HG03378 (cell line): ENCODE measurements at regions not wholly inside any gene's neighbourhood (a gene's known extent, or its start where the extent isn't known, plus 50 kb on each side); places are given as distances from the start of the nearest gene placed in this dataset.

ENCODE experiments used
- ATAC-seq: cut with Tn5 transposase; IDR thresholded peaks from one replicate; pipeline ENCODE4 v1.9.1; 2021; ENCODE audit warnings: mild to moderate bottlenecking, moderate library complexity; ENCODE audit not compliant: unreplicated experiment

DNA sequence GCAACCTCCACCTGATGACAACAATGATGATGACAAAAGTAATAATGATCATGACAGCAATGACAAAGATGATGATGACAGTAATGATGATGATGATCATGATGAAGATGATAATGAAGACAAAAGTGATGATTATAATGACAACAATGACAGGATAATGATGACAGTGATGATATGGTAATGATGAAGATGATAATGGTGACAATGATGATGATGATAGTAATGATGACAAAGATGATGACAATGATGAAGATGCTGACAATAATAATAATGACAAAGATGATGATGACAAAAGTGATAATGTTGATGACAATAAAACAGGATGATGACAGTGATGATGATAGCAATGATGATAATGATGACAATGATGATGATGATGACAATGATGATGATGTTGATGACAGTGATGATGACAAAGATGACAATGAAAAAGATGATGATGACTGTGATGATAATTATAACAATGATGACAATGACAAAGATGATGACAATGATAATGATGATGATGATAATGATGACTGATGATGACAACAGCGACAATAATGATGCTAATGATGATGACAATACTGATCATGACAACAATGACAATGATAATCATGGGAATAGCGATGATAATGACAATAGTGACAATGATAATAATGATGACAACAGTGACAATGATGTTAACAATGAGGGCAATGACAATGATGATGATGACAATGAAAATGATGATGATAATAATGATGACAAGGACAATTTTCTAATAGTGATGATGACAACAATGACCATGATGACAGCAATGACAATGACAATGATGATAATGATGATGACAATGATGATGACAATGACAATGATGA lies 1106.5 kb upstream of the AUTS2 start:
- no peak for ATAC-seq

DNA sequence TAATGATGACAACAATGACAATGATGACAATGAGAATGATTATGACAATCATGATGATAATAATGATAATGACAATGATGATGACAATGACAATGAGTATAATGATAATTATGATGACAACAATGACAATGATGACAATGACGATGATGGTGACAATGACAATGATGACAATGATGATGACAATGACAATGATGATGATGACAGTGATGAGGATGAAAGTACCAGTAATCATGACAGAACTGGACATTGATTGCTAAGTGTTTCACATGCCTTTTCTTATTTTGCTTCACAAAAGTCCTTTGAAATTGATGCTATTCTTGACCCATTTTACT lies 1106.0 kb upstream of the AUTS2 start:
- ATAC-seq: no peak

DNA sequence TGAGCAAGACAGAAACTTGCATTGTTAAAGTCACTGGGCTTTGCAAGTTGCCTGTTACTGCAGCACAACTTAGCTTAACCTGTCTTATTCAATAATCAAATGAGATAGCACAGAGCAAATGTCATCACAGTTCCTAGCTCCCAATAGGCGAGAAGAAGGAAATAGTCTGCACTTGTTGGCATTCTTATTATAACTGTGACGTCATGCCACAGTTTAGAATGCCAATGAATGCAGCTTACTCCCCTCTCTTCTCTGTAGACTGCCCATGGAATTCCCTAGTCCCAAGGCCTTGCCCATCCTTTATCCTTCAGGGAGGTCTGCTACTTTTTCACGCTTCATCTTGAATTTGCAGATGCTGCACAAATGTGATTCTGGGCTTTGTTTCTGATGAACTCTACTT lies 1094.9 kb upstream of the AUTS2 start:
- no peak for ATAC-seq

DNA sequence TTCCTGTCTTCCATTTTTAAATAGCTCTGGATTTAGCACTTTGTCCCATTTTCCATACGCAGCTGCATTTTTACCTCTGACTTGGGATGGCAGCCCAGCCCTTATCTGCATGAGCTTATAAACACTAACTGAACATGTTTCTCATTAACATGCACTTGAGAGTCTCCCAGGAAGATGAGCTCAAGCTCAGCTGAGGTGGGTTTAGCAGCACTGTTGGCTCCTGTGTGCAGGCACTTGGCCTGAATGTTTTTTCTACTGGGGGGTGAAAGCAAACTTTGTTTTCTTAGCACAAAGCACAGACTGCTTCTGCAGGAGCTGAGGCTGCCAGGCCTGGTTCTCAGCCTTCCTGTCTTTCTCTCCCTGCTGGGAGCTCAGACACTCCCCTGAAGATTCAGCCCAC lies 1093.6 kb upstream of the AUTS2 start:
- no peak for ATAC-seq

DNA sequence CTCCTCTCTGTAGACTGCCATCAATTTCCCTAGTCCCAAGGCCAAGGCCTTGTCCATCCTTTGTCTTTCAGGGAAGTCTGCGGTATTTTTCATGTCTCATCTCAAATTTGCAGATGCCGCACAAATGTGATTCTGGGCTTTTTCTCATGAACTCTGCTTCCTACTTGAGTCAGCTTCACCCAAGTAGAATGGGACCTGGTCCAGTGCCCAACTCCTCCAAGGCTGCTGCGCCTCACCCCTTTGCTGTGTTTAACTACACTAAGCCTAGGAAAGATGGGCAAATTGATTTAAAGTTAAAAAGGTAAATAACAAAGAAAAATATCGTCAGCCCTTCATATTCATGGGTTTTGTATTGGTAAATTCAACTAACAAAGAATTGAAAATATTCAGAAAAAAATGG lies 1092.6 kb upstream of the AUTS2 start:
- no peak for ATAC-seq

DNA sequence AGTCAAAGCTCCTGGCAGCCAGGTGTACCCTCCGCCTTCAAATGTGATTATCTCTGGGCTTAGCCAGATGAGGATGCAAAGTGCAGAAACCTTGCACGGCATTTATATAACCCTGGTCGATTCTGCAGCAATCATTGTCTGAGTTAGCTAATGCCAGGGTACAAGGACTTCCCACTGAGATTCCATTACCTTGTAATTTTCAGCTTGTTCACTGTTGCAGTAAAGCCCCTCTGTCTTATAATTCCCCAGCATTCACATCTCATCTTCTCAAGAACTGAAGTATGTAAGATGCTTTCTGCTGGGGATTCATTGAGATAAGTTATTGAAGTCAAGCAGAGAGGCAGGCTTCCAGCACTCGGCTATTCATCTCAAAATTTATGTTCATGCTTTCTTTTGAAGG lies 1090.6 kb upstream of the AUTS2 start:
- ATAC-seq: no peak

DNA sequence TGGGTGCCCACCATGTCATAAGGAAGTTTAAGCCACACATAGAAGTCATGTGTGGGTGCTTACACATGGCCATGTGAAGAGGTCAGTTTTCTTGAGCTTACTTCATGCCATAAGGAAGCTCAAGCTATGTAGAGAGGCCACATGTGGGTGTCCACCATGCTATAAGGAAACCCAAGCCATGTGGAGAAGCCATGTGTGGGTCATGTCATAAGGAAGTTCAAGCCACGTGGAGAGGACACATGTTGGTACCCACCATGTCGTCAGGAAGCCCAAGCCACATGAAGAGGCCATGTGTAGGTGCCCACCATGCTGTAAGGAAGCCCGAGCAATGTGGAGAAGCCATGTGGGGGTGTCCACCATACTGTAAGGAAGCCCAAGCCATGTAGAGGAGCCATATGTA lies 1089.2 kb upstream of the AUTS2 start:
- ATAC-seq: no peak

DNA sequence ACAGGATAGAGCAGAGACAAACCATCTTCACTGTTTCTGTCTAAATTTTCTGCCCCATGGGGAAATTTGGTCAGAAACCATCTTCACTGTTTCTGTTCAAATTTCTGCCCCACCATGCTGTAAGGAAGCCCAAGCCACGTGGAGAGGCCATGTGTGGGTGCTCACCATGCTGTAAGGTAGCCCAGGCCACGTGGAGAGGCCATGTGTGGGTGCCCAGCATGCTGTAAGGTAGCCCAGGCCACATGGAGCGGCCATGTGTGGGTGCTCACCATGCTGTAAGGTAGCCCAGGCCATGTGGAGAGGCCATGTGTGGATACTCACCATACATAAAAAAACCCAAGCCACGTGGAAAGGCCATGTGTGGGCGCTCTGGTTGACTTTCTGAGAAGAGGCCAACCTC lies 1088.7 kb upstream of the AUTS2 start:
- ATAC-seq: no peak

DNA sequence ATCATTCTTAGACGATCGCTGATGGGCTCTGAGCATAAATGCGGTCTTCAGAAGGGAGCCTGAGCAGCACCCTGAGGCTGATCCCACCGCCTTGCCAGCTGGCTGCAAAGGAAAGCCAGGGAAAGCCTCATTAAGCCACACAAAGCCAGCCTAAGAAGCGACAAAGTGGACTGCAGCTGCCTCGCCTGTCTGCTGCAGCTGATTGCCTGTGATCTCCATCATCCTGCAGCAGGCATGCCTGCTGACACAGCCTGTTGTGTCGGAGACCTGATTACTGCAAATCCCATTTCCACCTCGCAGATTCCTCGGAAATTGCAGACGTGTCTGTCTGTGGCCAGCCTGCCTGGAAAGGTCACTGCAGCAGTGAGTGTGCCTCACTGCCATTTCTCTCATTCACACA lies 1087.0 kb upstream of the AUTS2 start:
- ATAC-seq: no peak

DNA sequence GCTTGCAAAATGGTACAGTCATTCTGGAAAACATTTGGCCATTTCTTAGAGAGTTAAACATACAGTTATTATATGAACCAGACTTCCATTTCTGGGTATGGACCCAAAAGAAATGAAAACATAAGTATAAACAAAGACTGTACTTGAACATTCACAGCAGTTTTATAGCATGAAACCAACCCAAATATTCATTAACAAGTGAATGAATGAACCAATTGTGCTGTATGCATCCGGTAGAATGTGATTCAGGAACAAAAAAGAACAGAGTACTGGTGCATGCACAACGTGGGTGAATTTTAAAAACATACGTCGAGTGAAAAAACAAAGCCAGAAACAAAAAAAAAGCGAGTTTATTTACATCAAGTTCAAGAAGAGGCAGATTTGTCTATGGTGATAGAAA lies 1085.8 kb upstream of the AUTS2 start:
- ATAC-seq: no peak

DNA sequence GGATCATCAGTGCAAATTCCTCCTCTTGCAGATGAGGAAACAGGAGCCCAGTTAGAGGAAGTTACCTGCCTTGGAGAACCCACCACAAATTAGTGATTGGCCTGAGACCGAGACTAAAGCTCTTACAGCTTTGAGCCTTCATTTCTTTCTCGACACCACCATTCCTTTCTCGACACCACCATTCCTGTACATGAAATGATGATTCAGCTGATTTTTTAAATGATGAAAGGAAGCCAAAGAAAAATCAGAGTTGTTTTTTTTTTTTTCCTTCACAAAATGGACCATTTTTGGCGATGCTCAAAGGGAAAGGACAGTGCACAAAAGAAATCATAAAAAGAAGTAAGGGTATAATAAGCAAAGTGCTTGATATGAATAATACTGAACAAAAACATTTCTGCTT lies 1080.2 kb upstream of the AUTS2 start:
- no peak for ATAC-seq

DNA sequence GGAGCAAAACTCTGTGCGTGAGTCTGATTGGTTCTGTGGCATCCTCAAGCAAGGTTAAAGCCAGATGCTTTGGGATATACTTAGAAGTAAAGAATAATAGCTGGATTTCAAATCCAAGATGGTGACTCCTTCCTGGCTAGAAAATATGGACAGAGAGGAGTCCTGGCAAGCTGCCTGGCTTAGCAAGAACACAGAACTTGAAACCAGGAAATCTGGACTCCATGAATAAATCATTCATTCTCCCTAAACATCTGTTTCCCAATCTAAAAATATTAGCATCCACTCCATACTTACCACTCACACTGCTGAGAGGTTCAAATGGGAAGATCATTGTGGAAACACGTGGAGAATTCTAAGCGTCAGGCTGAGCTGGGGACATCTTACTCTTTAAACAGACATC lies 1074.1 kb upstream of the AUTS2 start:
- ATAC-seq: no peak

DNA sequence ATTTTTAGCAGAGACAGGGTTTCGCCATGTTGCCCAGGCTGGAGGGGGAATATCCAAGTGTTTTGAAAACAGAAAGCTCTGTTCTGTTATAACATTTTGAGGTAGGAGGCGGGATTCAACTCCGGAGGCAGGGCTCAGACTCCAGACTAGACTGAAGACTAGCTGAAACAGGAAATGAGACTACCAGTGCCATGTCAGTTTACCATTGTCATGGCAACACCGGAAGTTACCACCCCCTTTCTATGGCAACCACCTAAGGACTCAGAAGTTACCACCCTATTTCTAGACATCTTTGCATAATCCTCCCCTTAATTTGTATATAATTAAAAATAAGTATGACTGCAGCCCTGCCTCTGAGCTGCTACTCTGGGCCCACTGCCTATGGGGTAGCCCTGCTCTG lies 1069.1 kb upstream of the AUTS2 start:
- ATAC-seq: no peak

DNA sequence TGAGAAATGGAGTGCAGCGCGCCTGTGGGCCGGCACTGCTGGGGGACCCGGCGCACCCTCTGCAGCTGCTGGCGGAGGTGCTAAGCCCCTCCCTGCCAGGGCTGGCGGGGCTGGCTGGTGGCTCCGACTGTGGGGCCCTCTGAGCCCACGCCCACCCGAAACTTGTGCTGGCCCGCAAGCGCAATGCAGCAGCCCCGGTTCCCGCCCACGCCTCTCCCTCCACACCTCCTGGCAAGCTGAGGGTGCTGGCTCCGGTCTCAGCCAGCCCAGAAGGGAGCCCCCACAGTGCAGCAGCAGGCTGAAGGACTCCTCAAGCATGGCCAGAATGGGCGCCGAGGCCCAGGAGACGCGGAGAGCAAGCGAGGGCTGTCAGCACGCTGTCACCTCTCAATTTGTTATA lies 1063.0 kb upstream of the AUTS2 start:
- ATAC-seq: no peak

DNA sequence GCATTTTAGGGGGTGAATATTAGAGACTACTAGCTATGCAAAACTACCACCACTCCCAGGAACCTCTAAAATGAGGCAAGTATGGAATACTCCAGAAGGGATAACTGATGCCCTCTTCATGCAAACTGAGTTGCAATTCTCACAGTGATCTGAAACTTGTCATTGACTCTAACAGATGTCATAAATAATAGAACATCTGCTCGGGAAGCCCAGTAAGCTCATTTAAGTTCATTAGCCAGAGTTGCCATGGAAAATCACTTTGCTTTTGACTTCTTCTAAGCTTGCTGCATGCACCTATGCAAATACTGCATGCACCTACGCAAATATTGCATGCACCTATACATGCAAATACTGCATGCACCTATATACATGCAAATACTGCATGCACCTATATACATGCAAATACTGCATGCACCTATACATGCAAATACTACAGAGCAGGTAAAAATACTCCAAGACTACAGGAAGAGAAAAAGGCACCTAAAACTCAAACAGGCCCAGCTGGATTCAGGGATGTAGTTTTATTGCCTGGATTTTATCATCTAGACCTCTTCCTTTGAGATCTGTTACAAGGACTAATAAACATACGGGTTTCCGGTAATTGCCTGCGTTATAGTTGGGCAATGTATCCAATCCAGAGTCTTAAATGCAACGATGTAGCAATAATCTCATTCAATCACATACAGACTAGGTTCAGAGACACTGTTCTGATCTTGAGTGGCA lies 1061.1 kb upstream of the AUTS2 start:
- ATAC-seq: no peak

DNA sequence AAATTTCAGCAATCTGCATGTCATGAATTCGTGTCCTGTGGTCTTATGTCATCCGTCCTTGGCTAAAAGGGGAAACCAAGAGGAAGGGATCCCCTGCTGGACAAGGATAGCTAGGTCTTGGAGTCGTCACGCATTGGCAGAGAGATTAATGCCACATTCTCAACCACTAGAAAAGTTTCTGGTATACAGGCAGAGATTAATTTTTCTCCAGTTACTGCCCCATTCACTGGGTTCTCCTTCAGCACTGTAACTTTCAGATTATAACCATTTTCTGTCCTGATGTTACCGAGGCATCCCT lies 1060.6 kb upstream of the AUTS2 start:
- no peak for ATAC-seq

DNA sequence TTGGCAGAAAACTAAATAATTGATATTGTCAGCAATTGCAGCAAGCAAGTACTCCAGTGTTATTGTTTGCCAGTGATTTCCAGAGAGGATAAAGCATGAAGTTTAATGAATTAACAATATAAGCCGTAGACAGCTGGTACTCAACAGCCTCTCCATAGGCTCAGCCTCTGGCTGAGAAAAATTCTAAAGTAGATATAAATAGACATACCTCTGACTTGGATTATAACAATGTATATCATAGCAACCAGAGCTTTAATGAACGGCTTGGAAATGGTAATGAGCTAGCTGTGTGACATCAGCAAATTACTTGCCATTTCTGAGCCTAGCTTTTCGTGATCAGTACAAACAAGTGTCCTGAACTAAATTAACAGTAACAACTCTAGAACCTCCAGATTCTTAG lies 1055.4 kb upstream of the AUTS2 start:
- ATAC-seq: no peak

DNA sequence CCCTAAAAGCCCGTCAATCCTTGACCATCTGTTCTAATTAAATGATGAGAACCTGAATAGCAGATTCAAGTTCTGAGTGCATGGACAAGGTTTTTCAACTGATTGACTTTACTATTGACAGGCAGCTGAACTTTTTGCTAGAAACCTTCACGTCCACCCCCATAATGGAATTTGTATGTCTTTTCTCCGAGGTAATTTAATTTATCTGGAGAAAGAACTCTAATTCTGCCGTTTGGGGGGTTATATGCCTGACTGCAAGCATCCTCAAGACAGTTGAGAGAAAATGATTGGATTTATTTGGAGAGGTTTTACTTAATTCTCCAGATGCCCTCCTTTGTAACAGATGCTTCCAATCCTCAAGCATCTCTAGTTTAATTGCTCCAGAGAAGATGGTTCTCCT lies 1053.4 kb upstream of the AUTS2 start:
- no peak for ATAC-seq

DNA sequence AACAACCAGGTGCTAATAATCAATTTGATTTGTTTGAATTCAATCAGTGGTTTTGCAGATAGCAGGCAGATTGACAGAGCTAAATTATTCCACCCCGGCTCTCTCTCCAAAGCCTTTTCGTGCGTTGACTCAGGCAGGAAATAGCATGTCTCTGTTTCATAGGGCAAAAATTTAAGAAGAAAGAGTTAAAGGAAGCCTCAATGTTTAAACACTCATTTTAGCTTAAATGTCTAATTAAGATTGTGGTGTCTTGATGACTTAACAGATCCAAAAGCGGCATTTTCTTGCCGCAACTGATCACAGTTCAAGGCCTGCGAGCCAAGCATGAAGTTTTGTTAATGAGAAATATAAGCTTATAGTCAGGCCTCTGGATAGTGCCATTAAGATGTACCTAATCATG lies 1051.1 kb upstream of the AUTS2 start:
- ATAC-seq: no peak

DNA sequence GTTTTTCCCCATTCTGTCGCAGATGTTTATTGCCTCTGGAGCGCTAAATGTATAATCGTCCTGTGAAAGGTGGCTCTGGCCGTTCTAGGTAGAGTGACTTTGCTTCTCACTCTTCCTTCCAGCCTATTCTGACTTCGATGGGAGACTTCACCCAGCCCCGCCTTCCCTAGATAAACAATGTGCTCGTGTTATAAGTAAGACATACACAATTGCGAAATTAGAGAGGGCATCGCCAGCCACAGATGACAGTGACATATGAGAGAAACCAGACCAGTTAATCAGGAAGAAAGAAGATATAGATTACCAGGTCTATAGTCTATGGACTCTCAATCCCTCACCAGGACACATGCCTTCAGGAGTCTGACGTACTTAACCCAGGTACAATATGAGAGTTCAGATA lies 1050.5 kb upstream of the AUTS2 start:
- no peak for ATAC-seq

DNA sequence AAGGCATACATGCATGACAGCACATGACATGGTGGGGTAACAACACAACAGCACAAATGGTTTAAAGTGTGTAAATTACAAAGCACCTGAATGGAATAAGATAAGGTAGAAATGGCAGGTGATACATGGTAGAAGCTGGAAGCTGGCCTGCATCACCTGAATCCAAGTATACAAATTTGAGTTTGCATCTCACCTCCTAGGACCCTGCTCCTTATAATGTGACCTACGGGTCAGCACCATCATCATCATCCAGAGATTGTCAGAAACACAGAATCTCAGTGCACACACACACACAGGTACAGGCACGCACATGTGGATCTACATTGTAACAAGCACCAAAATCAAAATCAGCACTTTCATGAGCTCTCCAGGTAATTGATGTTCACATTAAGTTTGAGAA lies 1048.2 kb upstream of the AUTS2 start:
- ATAC-seq: no peak

DNA sequence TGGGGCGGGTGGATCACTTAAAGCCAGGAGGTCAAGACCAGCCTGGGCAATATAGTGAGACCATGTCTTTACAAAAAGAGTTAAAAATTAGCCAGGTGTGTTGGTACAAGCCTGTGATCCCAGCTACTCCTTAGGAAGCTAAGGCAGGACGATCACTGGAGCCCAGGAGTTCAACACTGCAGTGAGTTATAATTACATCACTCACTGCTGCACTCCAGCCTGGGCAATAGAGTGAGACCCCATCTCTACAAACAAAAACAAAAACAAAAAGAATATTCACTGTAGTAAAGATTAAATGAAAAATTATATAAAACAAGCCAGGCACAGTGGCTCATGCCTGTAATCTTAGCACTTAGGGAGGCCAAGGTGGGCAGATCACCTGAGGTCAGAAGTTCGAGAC lies 1047.6 kb upstream of the AUTS2 start:
- no peak for ATAC-seq

DNA sequence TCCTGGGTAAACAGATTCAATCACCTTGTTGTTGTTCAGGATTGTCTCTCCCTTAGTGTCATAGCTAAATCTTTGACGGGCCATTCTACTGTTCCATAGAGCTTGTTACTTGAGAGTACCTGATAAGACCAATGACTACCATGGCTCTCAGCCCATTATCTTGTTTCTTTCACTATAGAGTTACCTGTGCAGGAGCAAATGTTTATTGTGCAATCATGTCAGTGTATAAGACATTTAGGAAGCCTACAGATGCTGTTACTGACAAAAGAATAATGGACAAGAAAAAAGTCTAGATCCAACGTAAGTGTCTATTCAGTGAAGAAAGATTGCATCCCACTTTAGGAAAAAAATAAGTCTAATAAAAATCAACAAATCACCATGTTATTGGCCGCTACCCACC lies 1041.7 kb upstream of the AUTS2 start:
- ATAC-seq: no peak
